ENCODE measurements at regions not wholly inside any gene's neighbourhood (a gene's known extent, or its start where the extent isn't known, plus 50 kb on each side); places are given as distances from the start of the nearest gene placed in this dataset.

GRCh38 chr5:123949807-123950340 lies 437.9 kb downstream of the CSNK1G3 start:
- Histone ChIP-seq H3K27me3 (ENCODE audit: insufficient read depth, low read length) (no peaks in the 10 kb centered on the region), H3K9me2 (ENCODE audit: insufficient read depth) (no peaks in the 10 kb centered on the region), H4K20me1 (ENCODE audit: insufficient read depth) (no peaks in the 10 kb centered on the region), H2AFZ (ENCODE audit: low read depth, low read length, poor library complexity, severe bottlenecking) (no peak overlapping the region), H3K4me2 (ENCODE audit: low read length) (no peak overlapping the region), H3K9ac (ENCODE audit: low read length) (no peak overlapping the region), H3K9me3 (ENCODE audit: control insufficient read depth in 1 of 2, insufficient read depth in 1 of 2, low read depth in 1 of 2, low read length in 2 of 2) (no peaks in the 10 kb centered on the region), H3K79me2 (ENCODE audit: insufficient read depth, low read length) (no peaks in the 10 kb centered on the region), H3K4me3 (replicated peaks in 1 of 2; ENCODE audit: low read depth in 1 of 2, low read length in 2 of 2) (no peak overlapping the region), H3K4me1 (ENCODE audit: control insufficient read depth in 1 of 2, insufficient read depth in 2 of 2, low read length in 2 of 2) (peaks cover 7 to 16% of the 10 kb centered on the region in 2 experiments), H3K36me3 (ENCODE audit: control insufficient read depth in 1 of 2, insufficient read depth in 2 of 2, low read length in 2 of 2) (no peaks in the 10 kb centered on the region), H3K27ac (ENCODE audit: low read depth, low read length) (no peak overlapping the region)
- no TSS peak for BruUV-seq (replicated peaks)
- TF ChIP-seq ATF3 (IDR thresholded peaks at IDR 0.05) = no peak
- TF ChIP-seq CEBPB (IDR thresholded peaks at IDR 0.05; ENCODE audit: low read depth) = no peak
- no peak for TF ChIP-seq TCF7L2 (IDR thresholded peaks at IDR 0.05; ENCODE audit: borderline replicate concordance, extremely low read depth, insufficient read depth, insufficient read length)
- TF ChIP-seq EZH2 (IDR thresholded peaks at IDR 0.05) = no peak
- no peak for TF ChIP-seq ZFX (IDR thresholded peaks at IDR 0.05)
- 0 out of 6 replicates have a peak, but pooled peaks of 2 of the 3 experiments have one; percentile 10 to 11 for TF ChIP-seq CTCF (IDR thresholded peaks at IDR 0.05 in 2 of 3, conservative IDR thresholded peaks at IDR 0.05 in 1 of 3; ENCODE audit: borderline replicate concordance in 1 of 3, insufficient read depth in 1 of 3, low read depth in 2 of 3, low read length in 2 of 3)
- no peak for TF ChIP-seq ELF1 (IDR thresholded peaks at IDR 0.05; ENCODE audit: borderline replicate concordance, low read depth)
- no peak for TF ChIP-seq SRF (IDR thresholded peaks at IDR 0.05; ENCODE audit: low read depth)
- TF ChIP-seq MAX (IDR thresholded peaks at IDR 0.05) = no peak
- no peak for TF ChIP-seq CBX3 (IDR thresholded peaks at IDR 0.05; ENCODE audit: low read depth)
- no peak for TF ChIP-seq ZNF274 (IDR thresholded peaks at IDR 0.05; ENCODE audit: low read depth, low read length)
- peak; percentile 42 for TF ChIP-seq RAD21 (IDR thresholded peaks at IDR 0.05; ENCODE audit: low read depth)
- no peak for TF ChIP-seq SIN3A (IDR thresholded peaks at IDR 0.05; ENCODE audit: low read depth)
- DNase-seq (ENCODE audit: low read depth, low spot score) (no peak), ATAC-seq (0 out of 2 replicates have a peak, but pooled peaks have one; percentile 50)
- ChIA-PET RAD21 (ENCODE audit: low non-redundant PET in 1 of 2, low total read pairs in 2 of 2, uncharacterized antibody in 2 of 2, unreplicated experiment in 2 of 2) (no interaction called here), CTCF (no interaction called here), POLR2A (no interaction called here)
- intact Hi-C loops (cut with micrococcal nuclease) = loop anchor here (10.0 kb wide), 1 partner anchor 795 kb away; the partner anchor contains the start of gene ZNF608

Data from HCT116 (cell line).